Activated CD8-positive, alpha-beta T cell treated with anti-CD3 and anti-CD28 coated beads, Interleukin-2, amount 10 ng/mL, durations not matched to agents 7 days and 5 days (primary cell): ENCODE measurements at regions not wholly inside any gene's neighbourhood (a gene's known extent, or its start where the extent isn't known, plus 50 kb on each side); places are given as distances from the start of the nearest gene placed in this dataset.

Experiments
- ATAC-seq: fragments of 150-1000 bp; cut with Tn5 transposase; one replicate; pipeline ENCODE4 v1.10.0; 2021; ENCODE audit warnings: moderate library complexity
- CTCF ChIA-PET: fragments of 350-600 bp; sonication (Branson Sonifier 250); formaldehyde crosslinking; loops from one replicate; lab custom pipeline; 2021; ENCODE audit warnings: antibody characterized with exemption; lab: Charles Lee
- POLR2A ChIA-PET: fragments of 350-600 bp; sonication (Branson Sonifier 250); formaldehyde crosslinking; loops from one replicate; lab custom pipeline; 2021; ENCODE audit warnings: antibody characterized with exemption; lab: Charles Lee
- DNase-seq: peaks from one replicate; pipeline ENCODE4 v3.0.0-alpha.2; 2020
- H3K27ac Mint-ChIP-seq: one replicate; pipeline ENCODE4 v1.8.0; 2021; ENCODE audit warnings: mild to moderate bottlenecking, mixed read lengths
- H3K27me3 Mint-ChIP-seq: one replicate; pipeline ENCODE4 v1.8.0; 2021; ENCODE audit warnings: low read depth, mixed read lengths
- H3K36me3 Mint-ChIP-seq: one replicate; pipeline ENCODE4 v1.8.0; 2021; ENCODE audit warnings: low read depth, mixed read lengths
- H3K4me1 Mint-ChIP-seq: one replicate; pipeline ENCODE4 v1.8.0; 2021; ENCODE audit warnings: low read depth, mixed read lengths
- H3K4me3 Mint-ChIP-seq: one replicate; pipeline ENCODE4 v1.8.0; 2021; ENCODE audit warnings: mild to moderate bottlenecking, mixed read lengths
- H3K9me3 Mint-ChIP-seq: one replicate; pipeline ENCODE4 v1.8.0; 2022; ENCODE audit warnings: mixed read lengths; ENCODE audit not compliant: insufficient read depth

DNA sequence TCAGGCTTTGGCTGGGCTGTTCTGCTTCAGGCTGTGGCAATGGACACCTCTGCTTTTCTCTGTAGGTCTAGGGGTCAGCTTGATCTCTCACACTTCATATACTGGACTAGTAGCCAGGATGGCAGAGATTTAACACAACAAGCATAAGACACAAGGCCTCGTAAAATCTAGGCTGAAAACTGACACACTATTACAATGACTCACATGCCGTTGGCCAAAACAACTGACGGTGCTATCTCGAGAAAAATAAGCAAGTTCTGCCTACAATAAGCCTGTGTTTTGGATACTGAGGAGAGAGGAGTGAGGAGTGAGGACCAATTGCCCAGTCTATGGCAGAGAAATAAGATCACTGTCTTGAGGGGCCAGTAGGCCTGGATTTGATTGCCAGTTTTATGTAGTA lies 840.7 kb upstream of the ADAMTS5 start:
- no peak overlapping the region for H3K27ac Mint-ChIP-seq
- ChIA-PET CTCF (no interaction called here), POLR2A (no interaction called here)
- H3K4me3 Mint-ChIP-seq: no peak overlapping the region
- H3K4me1 Mint-ChIP-seq: no peaks in the 10 kb centered on the region
- no peaks in the 10 kb centered on the region for H3K27me3 Mint-ChIP-seq
- DNase-seq: no peak
- no peaks in the 10 kb centered on the region for H3K36me3 Mint-ChIP-seq
- no peak for ATAC-seq
- H3K9me3 Mint-ChIP-seq: no peaks in the 10 kb centered on the region

GRCh38 chr21:27806281-27806680 lies 839.4 kb upstream of the ADAMTS5 start:
- Mint-ChIP-seq H3K36me3 (no peaks in the 10 kb centered on the region), H3K4me1 (no peaks in the 10 kb centered on the region), H3K9me3 (no peaks in the 10 kb centered on the region), H3K27ac (no peak overlapping the region), H3K27me3 (no peaks in the 10 kb centered on the region), H3K4me3 (no peak overlapping the region)
- no peak for ATAC-seq
- DNase-seq: no peak
- ChIA-PET CTCF (no interaction called here), POLR2A (no interaction called here)

GRCh38 chr21:27805696-27806095 lies 838.8 kb upstream of the ADAMTS5 start:
- Mint-ChIP-seq H3K27me3 (no peaks in the 10 kb centered on the region), H3K27ac (no peak overlapping the region), H3K36me3 (no peaks in the 10 kb centered on the region), H3K4me1 (no peaks in the 10 kb centered on the region), H3K4me3 (no peak overlapping the region), H3K9me3 (no peaks in the 10 kb centered on the region)
- DNase-seq (no peak), ATAC-seq (no peak)
- ChIA-PET POLR2A (no interaction called here), CTCF (no interaction called here)

- no peak for DNase-seq
- Mint-ChIP-seq H3K27ac (no peak overlapping the region), H3K9me3 (no peaks in the 10 kb centered on the region), H3K4me1 (no peaks in the 10 kb centered on the region), H3K27me3 (no peaks in the 10 kb centered on the region), H3K4me3 (no peak overlapping the region), H3K36me3 (no peaks in the 10 kb centered on the region)
- POLR2A ChIA-PET: no interaction called here
- CTCF ChIA-PET: no interaction called here
- ATAC-seq: no peak
Observed at GRCh38 chr21:27804515-27804914, 837.6 kb upstream of the ADAMTS5 start.

GRCh38 chr21:27803571-27803970 lies 836.7 kb upstream of the ADAMTS5 start:
- Mint-ChIP-seq H3K4me3 (no peak overlapping the region), H3K36me3 (no peaks in the 10 kb centered on the region), H3K27me3 (no peaks in the 10 kb centered on the region), H3K9me3 (no peaks in the 10 kb centered on the region), H3K27ac (no peak overlapping the region), H3K4me1 (no peaks in the 10 kb centered on the region)
- POLR2A ChIA-PET: no interaction called here
- DNase-seq: no peak
- CTCF ChIA-PET: interaction anchor here (0.7 to 1.0 kb wide), 2 partner anchors 13 to 942 kb away, joined by 3 to 5 read pairs; no protein-coding TSS in a partner anchor
- no peak for ATAC-seq

- H3K27me3 Mint-ChIP-seq: no peaks in the 10 kb centered on the region
- POLR2A ChIA-PET: no interaction called here
- ATAC-seq: no peak
- H3K27ac Mint-ChIP-seq: no peak overlapping the region
- CTCF ChIA-PET: interaction anchor here (0.7 to 1.0 kb wide), 2 partner anchors 14 to 942 kb away, joined by 3 to 5 read pairs; no protein-coding TSS in a partner anchor
- no peaks in the 10 kb centered on the region for H3K4me1 Mint-ChIP-seq
- H3K4me3 Mint-ChIP-seq: no peak overlapping the region
- H3K9me3 Mint-ChIP-seq: no peaks in the 10 kb centered on the region
- no peaks in the 10 kb centered on the region for H3K36me3 Mint-ChIP-seq
- peak; percentile 42 for DNase-seq
Observed at GRCh38 chr21:27802816-27803475, 836.1 kb upstream of the ADAMTS5 start.

DNA sequence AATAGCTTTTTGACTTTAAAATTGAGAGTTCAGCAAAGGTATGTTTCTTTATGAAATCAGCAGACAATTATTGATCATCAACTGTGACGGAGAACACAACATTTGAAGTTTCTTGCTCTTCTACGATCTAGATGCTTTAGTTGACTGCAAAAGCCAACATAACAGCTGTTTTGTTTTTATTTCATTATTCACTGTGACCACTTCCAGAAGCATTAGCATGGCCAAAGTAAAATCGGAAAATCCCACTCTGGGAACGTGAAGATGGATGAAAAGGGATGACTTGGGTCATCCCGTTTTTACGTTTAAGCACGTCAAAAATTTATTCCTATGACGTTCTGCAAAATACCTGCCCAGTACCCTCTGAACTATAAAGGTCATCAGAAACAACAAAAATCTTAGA lies 833.0 kb upstream of the ADAMTS5 start:
- H3K36me3 Mint-ChIP-seq: no peaks in the 10 kb centered on the region
- CTCF ChIA-PET: no interaction called here
- no peak overlapping the region for H3K4me3 Mint-ChIP-seq
- no peak for ATAC-seq
- H3K27ac Mint-ChIP-seq: no peak overlapping the region
- POLR2A ChIA-PET: no interaction called here
- no peak for DNase-seq
- H3K27me3 Mint-ChIP-seq: no peaks in the 10 kb centered on the region
- no peaks in the 10 kb centered on the region for H3K4me1 Mint-ChIP-seq
- H3K9me3 Mint-ChIP-seq: no peaks in the 10 kb centered on the region

- Mint-ChIP-seq H3K27ac (no peak overlapping the region), H3K9me3 (no peaks in the 10 kb centered on the region), H3K27me3 (no peaks in the 10 kb centered on the region), H3K4me3 (no peak overlapping the region), H3K36me3 (no peaks in the 10 kb centered on the region), H3K4me1 (no peaks in the 10 kb centered on the region)
- ChIA-PET CTCF (no interaction called here), POLR2A (no interaction called here)
- no peak for ATAC-seq
- DNase-seq: no peak
Observed at GRCh38 chr21:27796106-27796505, 829.2 kb upstream of the ADAMTS5 start.

DNA sequence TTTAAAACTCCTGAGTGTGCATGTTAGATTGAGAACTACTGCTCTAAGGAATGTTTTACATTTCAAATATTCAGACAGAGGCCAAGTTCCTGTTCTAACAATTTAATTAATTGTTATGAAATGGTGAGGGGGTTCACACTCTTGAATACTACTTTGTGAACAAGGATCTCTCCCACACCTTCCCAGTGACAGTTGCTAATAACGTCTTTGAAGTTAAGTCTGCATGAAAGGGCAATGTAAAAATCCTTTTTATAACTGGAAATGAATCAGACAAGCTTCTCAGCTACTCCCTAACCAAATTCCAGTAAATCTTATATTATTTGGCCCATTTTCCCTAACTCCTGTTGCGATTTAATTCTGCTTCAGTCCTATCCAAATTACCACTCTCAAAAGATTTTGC lies 828.5 kb upstream of the ADAMTS5 start:
- ChIA-PET CTCF (interaction anchor here (0.6 kb wide), 1 partner anchor 13 kb away, joined by 3 read pairs; no protein-coding TSS in a partner anchor), POLR2A (no interaction called here)
- DNase-seq (no peak), ATAC-seq (no peak)
- Mint-ChIP-seq H3K9me3 (no peaks in the 10 kb centered on the region), H3K4me1 (no peaks in the 10 kb centered on the region), H3K36me3 (no peaks in the 10 kb centered on the region), H3K4me3 (no peak overlapping the region), H3K27me3 (no peaks in the 10 kb centered on the region), H3K27ac (no peak overlapping the region)

GRCh38 chr21:27793901-27794300 lies 827.0 kb upstream of the ADAMTS5 start:
- H3K27ac Mint-ChIP-seq: no peak overlapping the region
- H3K4me1 Mint-ChIP-seq: no peaks in the 10 kb centered on the region
- ChIA-PET CTCF (no interaction called here), POLR2A (no interaction called here)
- no peak for ATAC-seq
- DNase-seq: no peak
- H3K9me3 Mint-ChIP-seq: peaks cover 5% of the 10 kb centered on the region
- no peaks in the 10 kb centered on the region for H3K27me3 Mint-ChIP-seq
- H3K4me3 Mint-ChIP-seq: no peak overlapping the region
- no peaks in the 10 kb centered on the region for H3K36me3 Mint-ChIP-seq

- H3K27me3 Mint-ChIP-seq: no peaks in the 10 kb centered on the region
- H3K4me1 Mint-ChIP-seq: no peaks in the 10 kb centered on the region
- H3K4me3 Mint-ChIP-seq: no peak overlapping the region
- DNase-seq (no peak), ATAC-seq (no peak)
- H3K9me3 Mint-ChIP-seq: peaks cover 5% of the 10 kb centered on the region
- ChIA-PET POLR2A (interaction anchor here (0.5 kb wide), 1 partner anchor 107 kb away, joined by 3 read pairs; no protein-coding TSS in a partner anchor), CTCF (no interaction called here)
- no peak overlapping the region for H3K27ac Mint-ChIP-seq
- H3K36me3 Mint-ChIP-seq: no peaks in the 10 kb centered on the region
Observed at GRCh38 chr21:27787046-27787445, 820.2 kb upstream of the ADAMTS5 start.

- no peak overlapping the region for H3K4me3 Mint-ChIP-seq
- no peaks in the 10 kb centered on the region for H3K4me1 Mint-ChIP-seq
- H3K27me3 Mint-ChIP-seq: no peaks in the 10 kb centered on the region
- ATAC-seq: no peak
- CTCF ChIA-PET: no interaction called here
- POLR2A ChIA-PET: no interaction called here
- H3K36me3 Mint-ChIP-seq: no peaks in the 10 kb centered on the region
- DNase-seq: no peak
- peaks cover 7% of the 10 kb centered on the region for H3K9me3 Mint-ChIP-seq
- no peak overlapping the region for H3K27ac Mint-ChIP-seq
Observed at GRCh38 chr21:27779606-27780005, 812.7 kb upstream of the ADAMTS5 start.
